Calu3 (cell line): ENCODE measurements at regions not wholly inside any gene's neighbourhood (a gene's known extent, or its start where the extent isn't known, plus 50 kb on each side); places are given as distances from the start of the nearest gene placed in this dataset.

ENCODE experiments used
- BruUV-seq: library from RNA; stranded (reverse); fragments of 400-500 nt; replicated peaks from 2 replicates; lab custom pipeline; 2021; lab: Mats Ljungman, UMichigan
- CTCF ChIA-PET: fragments of 300-600 bp; sonication (Branson Sonifier 250); formaldehyde crosslinking; loops from one replicate; lab custom pipeline; 2022; ENCODE audit warnings: antibody characterized with exemption; lab: Charles Lee
- DNase-seq: peaks from one replicate; pipeline ENCODE4 v3.0.0; 2022
- H3K27ac Mint-ChIP-seq: one replicate; pipeline ENCODE4 v1.8.0; 2022; ENCODE audit warnings: mixed read lengths; ENCODE audit not compliant: unreplicated experiment
- H3K27me3 Mint-ChIP-seq: one replicate; pipeline ENCODE4 v1.8.0; 2022; ENCODE audit warnings: mixed read lengths; ENCODE audit not compliant: unreplicated experiment
- H3K36me3 Mint-ChIP-seq: one replicate; pipeline ENCODE4 v1.8.0; 2022; ENCODE audit warnings: mild to moderate bottlenecking, moderate library complexity, mixed read lengths; ENCODE audit not compliant: insufficient read depth, unreplicated experiment
- H3K4me1 Mint-ChIP-seq: one replicate; pipeline ENCODE4 v1.8.0; 2022; ENCODE audit warnings: mild to moderate bottlenecking, low read depth, mixed read lengths; ENCODE audit not compliant: unreplicated experiment
- H3K4me3 Mint-ChIP-seq: one replicate; pipeline ENCODE4 v1.8.0; 2022; ENCODE audit warnings: mild to moderate bottlenecking, low read depth, moderate library complexity, mixed read lengths; ENCODE audit not compliant: unreplicated experiment
- H3K9me3 Mint-ChIP-seq: one replicate; pipeline ENCODE4 v1.8.0; 2022; ENCODE audit warnings: low read depth, mixed read lengths; ENCODE audit not compliant: unreplicated experiment
- CTCF ChIP-seq: fragments of 200-600 bp; IDR thresholded peaks from one replicate; pipeline ENCODE4 v1.8.0; 2022; ENCODE audit warnings: antibody characterized with exemption; ENCODE audit not compliant: unreplicated experiment
- intact Hi-C: fragments of 100-400 bp; cut with micrococcal nuclease; formaldehyde crosslinking; loops from one replicate; pipeline ENCODE4 v1.10.0; 2022; ENCODE audit not compliant: unreplicated experiment

GRCh38 chr2:238633426-238634328, 206.9 kb downstream of the ASB1 start:
- TF ChIP-seq CTCF = no peak
- Mint-ChIP-seq H3K9me3 (no peaks in the 10 kb centered on the region), H3K4me1 (no peaks in the 10 kb centered on the region), H3K27me3 (peaks cover 65% of the 10 kb centered on the region), H3K36me3 (no peaks in the 10 kb centered on the region), H3K27ac (no peak overlapping the region), H3K4me3 (no peak overlapping the region)
- BruUV-seq = no TSS peak
- DNase-seq = no peak
- intact Hi-C loops = no loop called here
- CTCF ChIA-PET = no interaction called here

GRCh38 chr2:238634701-238635357, 208.1 kb downstream of the ASB1 start:
- CTCF ChIA-PET = no interaction called here
- H3K4me3 Mint-ChIP-seq = no peak overlapping the region
- TF ChIP-seq CTCF = no peak
- H3K9me3 Mint-ChIP-seq = no peaks in the 10 kb centered on the region
- DNase-seq = no peak
- H3K36me3 Mint-ChIP-seq = no peaks in the 10 kb centered on the region
- peaks cover 74% of the 10 kb centered on the region for H3K27me3 Mint-ChIP-seq
- no peak overlapping the region for H3K27ac Mint-ChIP-seq
- no TSS peak for BruUV-seq
- intact Hi-C loops = no loop called here
- H3K4me1 Mint-ChIP-seq = no peaks in the 10 kb centered on the region

GRCh38 chr2:238635647-238636051, 208.9 kb downstream of the ASB1 start:
- TF ChIP-seq CTCF = no peak
- Mint-ChIP-seq H3K9me3 (no peaks in the 10 kb centered on the region), H3K27me3 (peaks cover 74% of the 10 kb centered on the region), H3K4me3 (no peak overlapping the region), H3K27ac (no peak overlapping the region), H3K4me1 (no peaks in the 10 kb centered on the region), H3K36me3 (no peaks in the 10 kb centered on the region)
- CTCF ChIA-PET = no interaction called here
- no peak for DNase-seq
- intact Hi-C loops = no loop called here
- BruUV-seq = no TSS peak

GRCh38 chr2:238636269-238637073, 209.7 kb downstream of the ASB1 start:
- H3K4me3 Mint-ChIP-seq = no peak overlapping the region
- peaks cover 74% of the 10 kb centered on the region for H3K27me3 Mint-ChIP-seq
- no TSS peak for BruUV-seq
- CTCF ChIA-PET = no interaction called here
- no peak for TF ChIP-seq CTCF
- no peak for DNase-seq
- intact Hi-C loops = no loop called here
- no peaks in the 10 kb centered on the region for H3K36me3 Mint-ChIP-seq
- H3K4me1 Mint-ChIP-seq = no peaks in the 10 kb centered on the region
- H3K27ac Mint-ChIP-seq = no peak overlapping the region
- no peaks in the 10 kb centered on the region for H3K9me3 Mint-ChIP-seq
